Mammary epithelial cell (primary cell): ENCODE measurements at regions not wholly inside any gene's neighbourhood (a gene's known extent, or its start where the extent isn't known, plus 50 kb on each side); places are given as distances from the start of the nearest gene placed in this dataset.

Source experiments
- CTCF ChIP-seq, 2 donors: IDR thresholded peaks in 1 of 2; conservative IDR thresholded peaks in 1 of 2; 2 replicates each; pipeline ENCODE4 v1.5.1; 2011 to 2012; ENCODE audit warnings: inconsistent platforms in 2 of 2, low read length in 2 of 2, mild to moderate bottlenecking in 2 of 2, control low read depth in 1 of 2, low read depth in 1 of 2; ENCODE audit not compliant: insufficient read depth in 1 of 2; ENCODE audit errors: extremely low read depth in 1 of 2
- EZH2 ChIP-seq: IDR thresholded peaks from 2 replicates; pipeline ENCODE4 v1.6.1; 2012; ENCODE audit warnings: low read length, inconsistent platforms, borderline replicate concordance

- TF ChIP-seq CTCF (conservative IDR thresholded peaks at IDR 0.05 in 1 of 2, IDR thresholded peaks at IDR 0.05 in 1 of 2; ENCODE audit: extremely low read depth in 1 of 2, insufficient read depth in 1 of 2, low read depth in 1 of 2, low read length in 2 of 2) (no peak), EZH2 (no peak)
These were observed 214.3 kb upstream of the IRX4 start for GRCh38 chr5:2096887-2097505.
